HEK293 (cell line): ENCODE measurements at regions not wholly inside any gene's neighbourhood (a gene's known extent, or its start where the extent isn't known, plus 50 kb on each side); places are given as distances from the start of the nearest gene placed in this dataset.

Experiments used
- CTCF ChIP-seq: fragments of 450-650 bp; formaldehyde crosslinking; IDR thresholded peaks from 2 replicates; pipeline ENCODE4 v1.5.1; 2016; ENCODE audit warnings: missing biosample characterization, missing genetic modification characterization
- KLF16 ChIP-seq: fragments of 450-650 bp; formaldehyde crosslinking; IDR thresholded peaks from 2 replicates; pipeline ENCODE4 v1.5.1; 2017; ENCODE audit warnings: missing biosample characterization, missing genetic modification characterization
- REST ChIP-seq: fragments of 450-650 bp; formaldehyde crosslinking; IDR thresholded peaks from 2 replicates; pipeline ENCODE4 v1.5.1; 2016; ENCODE audit warnings: missing biosample characterization, missing genetic modification characterization
- YY2 ChIP-seq: fragments of 450-650 bp; formaldehyde crosslinking; IDR thresholded peaks from 2 replicates; pipeline ENCODE4 v1.5.1; 2016; ENCODE audit warnings: missing biosample characterization, missing genetic modification characterization
- ZFP69B ChIP-seq: fragments of 450-650 bp; formaldehyde crosslinking; IDR thresholded peaks from 2 replicates; pipeline ENCODE4 v1.5.1; 2016; ENCODE audit warnings: missing biosample characterization, missing genetic modification characterization
- ZNF16 ChIP-seq: fragments of 450-650 bp; formaldehyde crosslinking; IDR thresholded peaks from 2 replicates; pipeline ENCODE4 v1.5.1; 2016; ENCODE audit warnings: low read depth, missing biosample characterization, missing genetic modification characterization

GRCh38 chr9:84482607-84483006 is 142.0 kb upstream of the SLC28A3 start:
- TF ChIP-seq CTCF (tag by site-specific recombination) (no peak), YY2 (no peak), REST (no peak), ZNF16 (tag by site-specific recombination) (no peak), KLF16 (tag by site-specific recombination) (no peak), ZFP69B (no peak)
